ENCODE measurements at regions not wholly inside any gene's neighbourhood (a gene's known extent, or its start where the extent isn't known, plus 50 kb on each side); places are given as distances from the start of the nearest gene placed in this dataset.
"Not testable (repeated sequence)": the region's sequence is repeated elsewhere in the genome, so short reads cannot be mapped to it uniquely, and the experiment has no call there.

DNA sequence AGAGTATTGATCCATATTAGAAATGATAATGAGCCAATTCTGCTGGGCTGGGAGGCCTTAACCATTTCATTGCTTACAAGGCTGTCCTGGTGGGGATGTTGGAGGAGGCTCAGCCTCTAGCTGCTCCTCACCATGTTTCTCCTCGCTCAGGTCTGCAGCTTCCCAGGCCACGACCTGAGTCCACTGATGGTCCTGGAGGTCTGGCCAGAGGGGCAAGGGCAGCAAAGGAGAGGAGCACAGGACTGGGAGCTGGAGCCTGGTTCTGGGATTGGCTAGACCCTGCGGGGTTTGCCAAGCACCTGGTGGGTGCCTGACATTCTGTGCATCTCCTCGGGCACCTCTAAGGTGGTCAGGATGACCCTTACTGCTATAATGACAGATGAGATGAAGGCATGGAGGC is 92.6 kb downstream of the KIF26A start:
- no peak for DNase-seq (ENCODE audit: low read depth in 1 of 2, low spot score in 1 of 2)

DNA sequence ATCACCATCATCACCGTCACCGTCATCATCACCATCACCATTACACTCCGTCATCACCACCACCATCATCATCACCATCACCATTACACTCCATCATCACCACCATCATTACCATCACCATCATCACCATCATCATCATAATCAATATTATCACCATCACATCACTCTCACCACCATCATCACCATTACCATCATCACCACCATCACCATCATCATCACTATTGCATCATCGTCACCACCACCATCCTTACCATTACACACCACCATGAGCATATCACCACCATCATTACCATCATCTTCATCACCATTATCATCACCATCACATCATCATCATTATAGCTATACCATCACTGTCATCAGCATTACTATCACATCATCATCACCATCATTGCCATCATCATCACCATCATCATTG is 93.7 kb downstream of the KIF26A start:
- no peak for DNase-seq (ENCODE audit: low read depth in 1 of 2, low spot score in 1 of 2)

DNA sequence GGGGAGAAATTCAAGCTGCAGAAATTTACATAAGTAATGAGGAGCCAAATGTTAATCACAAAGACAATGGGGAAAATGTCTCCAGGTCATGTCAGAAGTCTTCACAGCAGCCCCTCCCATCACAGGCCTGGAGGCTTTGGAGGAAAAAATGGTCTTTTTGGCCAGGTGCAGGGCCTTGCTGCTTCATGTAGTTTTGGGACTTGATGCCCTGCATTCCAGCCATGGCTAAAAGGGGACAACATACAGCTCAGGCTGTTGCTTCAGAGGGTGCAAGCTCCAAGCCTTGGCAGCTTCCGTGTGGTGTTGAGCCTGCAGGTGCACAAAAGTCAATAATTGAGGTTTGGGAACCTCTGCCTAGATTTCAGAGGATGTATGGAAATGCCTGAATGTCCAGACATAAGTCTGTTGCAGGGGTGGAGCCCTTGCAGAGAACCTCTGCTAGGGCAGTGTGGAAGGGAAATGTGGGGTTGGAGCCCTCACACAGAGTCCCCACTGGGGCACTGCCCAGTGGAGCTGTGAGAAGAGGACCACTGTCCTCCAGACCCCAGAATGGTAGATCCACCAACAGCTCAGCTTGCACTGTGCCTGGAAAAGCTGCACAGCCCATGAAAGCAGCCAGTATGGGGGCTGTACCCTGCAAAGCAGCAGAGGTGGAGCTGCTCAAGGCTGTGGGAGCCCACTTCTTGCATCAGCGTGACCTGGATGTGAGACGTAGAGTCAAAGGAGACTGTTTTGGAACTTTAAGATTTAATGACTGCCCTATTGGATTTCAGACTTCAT is 95.8 kb downstream of the KIF26A start:
- DNase-seq (ENCODE audit: low read depth in 1 of 2, low spot score in 1 of 2), result not testable (repeated sequence)

DNA sequence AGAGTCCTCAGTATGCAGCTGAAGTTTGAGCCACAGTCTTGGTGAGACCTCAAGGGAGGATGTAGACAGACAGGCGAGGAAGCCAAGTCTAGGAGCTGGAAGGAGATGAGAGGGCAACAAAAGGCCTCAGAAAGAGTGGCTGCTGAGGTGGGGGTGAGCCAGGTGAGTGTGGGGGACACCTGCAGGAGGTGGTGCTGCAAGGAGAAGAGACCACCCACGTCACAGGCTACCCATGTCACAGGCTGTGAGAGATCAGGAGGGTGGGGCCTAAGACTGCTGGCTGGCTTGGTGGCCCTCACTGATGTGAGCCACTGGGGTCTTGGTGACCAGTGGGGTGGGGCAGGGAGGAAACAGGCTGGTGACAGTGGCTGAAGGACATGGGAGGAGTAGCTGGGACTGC is 97.3 kb downstream of the KIF26A start:
- no peak for DNase-seq (ENCODE audit: low read depth in 1 of 2, low spot score in 1 of 2)

DNA sequence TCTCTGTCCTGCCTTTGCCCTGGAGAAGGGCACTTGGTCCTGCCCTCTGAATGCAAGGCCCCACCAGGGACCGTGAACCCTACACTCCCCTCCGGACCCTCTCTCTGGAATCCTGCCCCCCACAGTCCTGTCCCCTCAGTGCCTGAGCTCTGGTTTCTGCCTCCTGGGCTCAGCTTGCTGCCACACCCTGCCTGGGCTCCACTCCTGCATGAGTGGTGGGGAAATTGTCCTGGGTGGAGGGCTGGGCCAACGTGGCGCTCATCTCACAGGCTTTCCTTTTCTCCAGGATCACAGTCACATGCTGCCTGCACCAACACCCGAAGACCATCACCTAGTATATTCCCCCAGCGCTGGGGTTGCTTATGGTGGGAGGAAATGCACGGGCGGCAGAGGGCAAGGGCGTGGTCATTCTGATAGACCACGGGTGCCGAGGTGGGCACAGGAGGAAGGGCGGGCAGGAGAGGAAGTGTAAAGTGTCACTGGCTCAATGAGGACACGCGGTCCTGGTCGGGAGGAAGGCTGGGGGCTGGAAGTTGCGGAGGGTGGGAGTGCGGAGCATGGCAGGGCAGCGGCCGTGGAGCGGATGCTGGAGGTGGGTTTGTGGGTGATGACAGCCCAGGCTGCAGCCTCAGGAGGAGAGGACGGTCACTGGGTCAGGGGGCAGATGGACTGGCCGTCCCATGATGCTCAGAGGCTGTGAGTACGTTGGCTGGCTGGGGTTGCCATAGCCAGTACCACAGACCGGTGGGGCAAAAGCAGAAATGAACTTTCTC is 99.5 kb downstream of the KIF26A start:
- DNase-seq (ENCODE audit: low read depth in 1 of 2, low spot score in 1 of 2), result no peak

DNA sequence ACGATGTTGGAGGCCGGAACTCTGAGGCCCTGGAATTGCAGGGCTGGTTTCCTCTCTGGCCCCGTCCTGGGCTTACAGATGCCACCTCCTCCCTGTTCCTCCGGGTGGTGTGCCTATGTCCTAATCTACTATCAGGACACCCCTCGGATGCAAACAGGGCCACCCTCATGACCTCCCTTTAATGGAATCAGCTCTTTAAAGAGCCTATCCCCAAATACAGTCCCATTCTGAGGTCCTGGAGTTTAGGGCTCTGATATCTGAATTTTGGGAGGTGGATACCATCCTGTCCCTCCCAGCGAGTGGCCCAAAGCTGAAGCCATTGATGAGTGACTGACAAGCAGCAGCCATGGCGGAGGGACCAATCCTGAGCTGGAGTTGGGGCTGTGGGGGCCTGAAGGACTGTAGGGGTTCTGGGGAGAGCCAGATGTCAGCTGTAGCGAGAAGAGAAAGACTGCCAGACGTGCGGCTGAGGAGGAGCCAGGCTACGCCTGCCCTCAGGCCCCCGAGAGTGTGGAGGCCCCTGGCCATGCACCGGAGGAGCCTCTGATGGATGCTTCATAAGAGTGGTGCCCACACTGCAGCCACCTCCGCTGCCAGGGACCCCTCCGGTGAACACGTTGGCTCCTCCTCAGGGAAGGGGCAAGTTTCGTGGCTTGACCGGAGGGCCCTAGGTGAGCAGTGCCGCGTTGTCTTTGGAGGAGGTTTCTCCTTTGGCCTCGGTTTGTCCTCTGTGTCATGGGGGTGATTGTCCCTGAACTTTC is 100.2 kb downstream of the KIF26A start:
- DNase-seq (ENCODE audit: low read depth in 1 of 2, low spot score in 1 of 2), result no peak

DNA sequence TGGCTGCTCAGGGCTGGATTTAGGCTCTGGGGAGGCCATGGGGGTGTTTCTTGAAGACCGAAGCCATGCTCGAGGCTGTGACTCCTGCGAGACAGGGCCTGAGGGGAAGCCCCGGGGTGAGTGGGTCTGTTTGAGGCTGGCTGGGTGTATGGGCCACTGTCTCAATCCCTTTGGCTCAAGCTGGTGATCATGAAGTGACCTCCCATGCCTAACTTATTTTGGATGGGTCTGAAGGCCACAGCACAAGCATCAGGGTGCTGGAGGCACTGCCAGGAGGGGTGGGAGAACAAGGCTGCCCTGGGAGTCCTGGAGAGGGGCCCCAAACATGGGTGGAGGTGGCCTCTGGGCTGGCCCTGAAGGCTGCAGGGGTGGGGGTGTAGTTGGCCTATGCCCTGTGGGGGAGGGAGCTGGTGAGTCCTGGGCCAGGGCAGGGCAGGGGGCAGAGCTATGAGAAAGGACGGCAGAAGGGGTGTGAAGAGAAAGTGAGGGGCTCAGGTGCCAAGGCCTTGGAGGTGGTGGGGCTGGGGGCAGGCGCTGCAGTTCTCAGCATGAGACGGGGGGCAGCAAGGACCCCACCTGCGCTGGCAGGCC is 100.9 kb downstream of the KIF26A start:
- no peak for DNase-seq (ENCODE audit: low read depth in 1 of 2, low spot score in 1 of 2)

DNA sequence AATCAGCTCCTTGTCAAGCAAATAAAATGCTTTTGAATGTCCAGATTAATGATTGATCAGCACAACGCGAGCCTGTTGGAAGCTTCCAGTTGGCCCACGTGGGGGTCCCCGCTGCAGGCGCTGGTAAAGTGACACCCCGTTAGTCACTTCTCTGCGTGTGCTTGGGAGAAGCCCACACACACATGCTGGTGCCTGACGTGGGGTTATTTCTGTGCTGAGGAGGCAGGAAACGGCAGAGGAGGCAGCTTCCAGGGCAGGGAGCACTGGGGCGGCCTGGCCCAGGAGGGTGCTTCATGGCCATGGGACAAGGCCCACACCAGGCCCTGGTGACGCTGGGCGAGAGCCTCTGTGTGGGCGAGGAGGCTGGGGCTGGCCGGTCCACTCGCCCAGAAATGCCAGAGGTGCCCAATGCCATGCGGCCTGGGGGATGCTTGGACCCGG is 101.5 kb downstream of the KIF26A start:
- no peak for DNase-seq (ENCODE audit: low read depth in 1 of 2, low spot score in 1 of 2)

DNA sequence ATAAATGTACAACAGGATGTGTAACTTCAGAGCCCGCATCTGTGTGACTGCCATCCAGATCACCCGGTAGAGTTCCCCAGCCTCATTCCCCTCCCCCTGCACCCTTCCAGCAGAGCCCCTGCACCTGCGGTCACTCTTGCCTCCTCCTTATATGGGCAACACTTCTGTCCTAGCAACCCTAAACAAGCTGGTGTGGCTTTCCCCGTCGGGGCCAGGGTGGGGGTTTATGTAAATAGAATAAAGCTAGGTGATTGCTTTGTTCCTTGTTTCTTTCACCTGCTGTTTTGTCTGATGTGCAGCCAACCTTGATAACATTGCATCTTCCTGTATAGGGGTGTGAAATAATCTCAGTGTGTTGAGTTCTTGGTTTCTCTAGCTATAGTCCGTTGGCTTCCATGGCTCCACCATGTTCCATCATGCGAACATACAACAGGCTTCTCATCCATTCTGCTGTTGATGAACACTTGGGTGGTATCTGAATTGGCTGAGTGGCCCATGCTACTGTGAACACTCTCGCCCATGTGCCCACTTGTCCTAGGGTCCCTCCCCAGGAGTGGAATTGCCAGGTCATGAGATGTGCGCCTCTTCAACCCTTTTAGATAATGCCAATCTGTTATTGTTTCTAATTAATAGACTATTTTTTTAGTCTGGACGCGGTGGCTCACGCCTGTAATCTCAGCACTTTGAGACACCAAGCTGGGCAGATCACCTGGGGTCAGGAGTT is 102.2 kb downstream of the KIF26A start:
- no peak for DNase-seq (ENCODE audit: low read depth in 1 of 2, low spot score in 1 of 2)

DNA sequence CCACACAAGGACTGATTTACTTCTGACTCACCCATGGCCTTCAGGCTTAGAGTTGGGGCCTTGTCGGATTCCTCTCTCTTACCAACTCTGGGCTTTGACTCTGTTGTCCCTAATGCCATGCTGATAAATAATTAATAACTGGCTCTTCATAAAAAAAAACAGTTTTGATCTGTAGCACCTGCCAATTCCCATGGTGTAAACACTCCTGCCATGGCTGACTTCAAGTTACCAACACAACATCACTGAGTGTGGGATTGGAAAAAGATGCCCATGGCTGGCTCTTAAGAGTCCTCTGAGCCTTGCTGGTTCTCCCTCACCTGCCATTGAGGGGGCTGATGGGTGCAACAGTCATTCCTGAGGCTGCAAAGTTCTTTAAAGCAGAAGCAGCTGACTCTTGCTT is 104.8 kb downstream of the KIF26A start:
- DNase-seq (ENCODE audit: low read depth in 1 of 2, low spot score in 1 of 2), result no peak

DNA sequence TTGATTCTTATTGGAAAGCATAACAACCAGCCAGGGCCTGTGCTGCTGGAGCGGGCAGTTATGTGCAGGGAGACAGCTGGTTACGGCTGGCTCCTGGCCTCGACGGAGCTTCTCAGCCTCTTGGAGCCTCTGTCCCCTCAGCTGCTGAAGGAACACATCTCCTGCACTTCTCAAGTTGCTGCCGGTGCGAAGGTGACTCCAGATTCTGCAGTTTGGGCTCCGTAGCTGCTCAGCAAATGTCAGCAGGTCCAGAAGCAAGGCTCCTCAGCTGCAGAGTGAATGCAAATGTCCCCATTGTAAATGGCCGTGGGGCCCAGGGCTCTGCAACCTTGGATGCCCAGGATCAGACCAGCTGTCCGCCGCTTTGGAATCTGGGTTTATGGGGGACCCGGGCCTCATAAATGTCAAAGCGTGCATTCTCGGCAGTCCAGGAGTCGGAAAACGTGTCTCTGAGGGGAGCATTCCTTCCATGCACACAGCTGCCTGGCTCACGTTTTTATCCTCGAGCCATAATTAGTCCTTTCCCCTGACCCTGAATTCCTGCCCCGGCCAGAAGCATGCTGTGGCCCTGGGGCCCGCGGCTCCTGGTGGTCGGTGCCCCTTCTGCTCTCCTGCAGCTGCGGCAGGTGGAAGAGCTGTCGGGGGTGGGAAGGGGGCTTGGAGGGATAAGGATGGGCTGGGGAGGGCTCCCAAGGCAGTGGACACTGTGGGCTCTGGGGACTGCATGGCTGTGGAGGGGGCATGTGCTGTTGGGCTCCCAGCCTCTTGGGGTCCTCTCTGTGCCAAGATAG is 106.0 kb downstream of the KIF26A start:
- DNase-seq (ENCODE audit: low read depth in 1 of 2, low spot score in 1 of 2), result no peak

DNA sequence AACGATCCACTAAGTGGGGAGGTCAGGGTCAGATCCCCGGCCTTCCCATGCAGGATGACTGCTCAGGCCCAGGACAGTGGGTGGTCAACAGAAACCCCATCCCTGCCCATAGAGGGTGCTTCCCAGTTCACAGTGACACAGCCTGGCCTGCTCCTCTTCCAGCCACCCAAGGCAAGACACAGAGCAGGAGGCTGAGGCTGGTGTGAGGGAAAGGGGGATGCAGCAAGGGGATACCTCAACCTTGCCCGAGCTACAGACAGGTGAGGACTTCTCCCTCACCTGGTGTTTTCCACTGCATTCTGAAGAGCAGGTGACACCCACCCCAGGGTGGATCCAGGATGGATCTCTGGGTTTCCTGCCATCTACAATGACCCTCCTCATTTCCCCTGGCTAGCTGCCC is 106.7 kb downstream of the KIF26A start:
- no peak for DNase-seq (ENCODE audit: low read depth in 1 of 2, low spot score in 1 of 2)

DNA sequence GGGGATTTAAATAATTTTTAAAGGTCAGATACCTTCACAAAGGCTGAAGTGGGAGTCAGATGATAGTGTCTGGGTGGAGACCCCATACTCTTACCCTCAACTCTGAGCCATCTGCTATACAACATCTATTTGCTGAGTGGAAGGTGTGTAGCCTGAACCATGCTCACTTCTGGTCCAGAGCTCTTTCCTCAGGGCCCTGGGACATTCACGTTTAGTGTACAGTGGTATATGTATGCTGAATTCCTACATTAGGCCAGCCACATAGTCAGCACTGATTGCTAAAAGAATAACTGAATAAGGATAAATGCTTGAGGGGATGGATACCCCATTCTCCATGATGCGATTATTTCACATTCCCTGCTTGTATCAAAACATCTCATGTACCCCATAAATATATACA is 107.3 kb downstream of the KIF26A start:
- no peak for DNase-seq (ENCODE audit: low read depth in 1 of 2, low spot score in 1 of 2)

DNA sequence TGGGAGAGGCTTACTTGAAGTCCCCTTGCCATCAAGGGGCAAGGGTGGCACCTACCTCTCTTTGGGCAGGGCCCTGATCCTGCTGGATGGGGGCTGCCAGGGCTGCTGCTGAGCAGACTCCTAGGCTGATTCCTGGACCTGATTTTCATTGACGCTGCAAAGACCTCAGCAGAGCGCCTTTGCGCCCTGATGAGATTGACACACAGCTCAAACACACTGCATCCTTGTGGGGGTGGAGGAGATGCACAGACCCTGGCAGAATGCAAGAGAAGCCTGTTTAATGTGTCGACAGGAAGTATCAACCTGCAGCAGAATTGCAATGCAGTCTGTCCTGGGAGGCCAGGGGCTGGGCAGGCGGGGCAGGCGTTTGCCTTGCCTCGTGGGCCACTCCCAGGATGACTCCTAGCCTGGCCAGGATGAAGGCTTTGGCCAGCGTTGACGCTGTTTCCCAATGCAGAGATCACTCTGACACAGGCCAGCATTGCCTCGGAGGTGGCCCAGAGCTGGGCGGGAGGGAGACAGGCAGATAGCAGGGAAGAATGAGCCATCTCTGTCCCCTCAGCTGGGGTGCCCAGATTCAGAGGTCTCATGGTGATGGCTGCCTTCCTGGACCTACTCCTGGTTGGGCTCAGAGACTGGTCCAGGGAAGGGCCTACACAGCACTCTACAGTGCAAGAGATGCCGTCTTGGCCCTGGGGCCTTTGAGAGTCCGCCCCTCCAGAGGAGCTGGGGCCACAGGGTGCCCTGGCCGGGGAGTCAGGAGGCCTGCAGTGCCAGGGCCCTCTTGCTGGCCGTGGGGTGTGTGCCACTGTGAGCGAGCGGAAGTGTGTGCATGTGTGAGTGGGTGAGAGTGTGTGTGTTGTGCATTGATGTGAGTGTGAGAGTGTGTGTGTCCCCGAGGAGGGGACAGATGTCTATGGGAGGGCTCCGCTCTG is 108.3 kb downstream of the KIF26A start:
- DNase-seq (ENCODE audit: low read depth in 1 of 2, low spot score in 1 of 2), result no peak

DNA sequence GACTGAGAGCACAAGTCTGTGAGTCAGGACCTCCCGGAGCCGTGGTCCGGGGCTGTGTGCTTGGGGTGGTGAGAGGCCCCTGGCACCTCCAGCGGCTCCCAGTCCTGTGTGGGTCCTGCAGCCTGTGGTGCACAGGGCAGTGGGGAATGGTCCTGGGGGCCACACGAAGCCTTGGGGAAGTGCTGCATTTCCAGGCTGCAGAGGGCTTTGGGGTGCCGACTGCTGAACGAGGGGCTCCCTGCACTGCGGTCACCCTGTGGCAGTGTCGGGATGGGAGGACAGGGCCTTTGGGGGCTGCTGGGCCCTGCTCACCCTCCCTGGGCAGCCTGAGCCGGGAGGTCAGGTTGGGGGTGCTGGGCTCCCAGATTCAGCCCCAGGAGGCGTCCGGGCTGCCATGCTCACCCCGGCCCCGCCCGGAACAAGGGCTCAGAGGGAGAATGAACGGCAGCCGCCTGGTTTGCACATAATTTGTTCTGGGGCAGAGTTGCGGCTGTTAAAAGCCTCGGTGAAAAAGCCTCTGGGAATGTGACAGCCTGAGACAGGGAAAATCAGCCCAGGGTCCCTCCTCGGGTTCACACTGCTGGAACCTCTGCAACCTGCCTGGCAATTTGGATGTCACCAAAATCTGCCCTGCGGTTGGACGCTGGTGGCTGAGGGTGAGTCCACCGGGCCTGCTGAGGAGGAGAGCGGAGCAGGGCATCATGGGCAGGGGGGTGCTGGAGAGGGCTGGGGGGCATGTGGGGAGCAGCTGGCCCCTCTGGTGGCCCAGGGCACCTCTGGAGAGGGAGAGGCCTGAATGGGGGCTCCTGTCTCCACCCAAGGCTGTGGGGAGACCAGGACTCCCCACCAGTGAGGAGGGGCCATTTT is 109.2 kb downstream of the KIF26A start:
- no peak for DNase-seq (ENCODE audit: low read depth in 1 of 2, low spot score in 1 of 2)

DNA sequence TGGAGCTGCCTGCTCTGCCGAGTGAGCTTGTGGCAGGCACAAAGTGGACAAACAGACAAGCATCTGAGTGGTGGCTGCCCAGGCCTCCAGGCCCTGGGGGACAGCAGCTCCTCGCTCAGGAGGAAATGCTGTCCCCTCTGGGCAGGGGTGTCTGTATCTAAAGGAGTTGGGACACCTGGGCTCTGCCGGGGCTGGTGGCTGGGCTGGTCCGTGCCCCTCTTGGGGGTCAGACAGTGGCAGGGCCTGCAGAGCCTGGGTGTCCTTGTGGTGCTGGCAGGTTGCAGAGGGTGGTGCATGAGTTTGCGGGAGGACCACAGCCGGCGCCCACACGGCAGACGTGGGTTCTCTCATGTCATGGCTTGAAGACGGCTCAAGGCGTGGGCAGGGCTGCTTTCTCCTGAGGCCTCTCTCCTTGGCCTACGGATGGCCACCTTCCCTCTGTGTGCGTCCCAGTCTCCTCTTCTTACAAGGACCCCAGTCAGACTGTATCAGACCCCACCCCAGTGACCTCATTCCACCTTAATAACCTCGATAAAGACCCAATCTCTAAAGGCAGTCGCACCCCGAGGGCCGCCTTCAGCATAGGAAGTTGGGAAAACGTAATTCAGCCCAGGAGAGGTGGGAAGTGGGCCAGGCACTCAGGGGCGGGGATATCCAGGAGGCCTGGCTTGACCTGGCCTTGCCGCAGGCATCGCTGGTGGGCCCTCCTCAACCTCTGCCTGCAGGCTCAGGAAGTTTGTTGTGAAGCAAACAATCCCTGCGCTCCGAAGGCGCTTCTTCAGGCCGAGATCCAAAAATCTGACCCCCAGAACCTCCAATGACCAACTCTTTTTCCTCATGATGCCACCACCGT is 110.0 kb downstream of the KIF26A start:
- no peak for DNase-seq (ENCODE audit: low read depth in 1 of 2, low spot score in 1 of 2)

DNA sequence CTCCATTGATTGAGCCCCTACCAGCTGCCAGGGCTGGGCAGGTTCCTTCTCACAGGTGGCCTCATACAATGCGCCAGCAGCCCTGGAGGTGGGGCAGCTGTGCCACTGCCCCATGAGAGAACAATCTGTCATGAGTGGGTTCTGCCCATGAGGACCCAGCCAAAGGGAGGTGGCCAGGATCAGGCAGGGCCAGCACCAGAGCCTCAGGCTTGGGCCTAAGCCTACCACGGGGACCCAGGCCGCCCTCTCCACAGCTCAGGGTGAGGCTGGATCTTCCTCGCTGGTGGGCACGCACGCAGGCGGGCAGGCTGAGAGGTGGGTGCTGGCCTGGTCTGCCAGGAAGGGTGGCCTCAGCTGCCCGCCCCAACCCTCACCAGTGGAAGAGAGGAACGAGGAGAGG is 110.7 kb downstream of the KIF26A start:
- no peak for DNase-seq (ENCODE audit: low read depth in 1 of 2, low spot score in 1 of 2)
